Activated T-cell treated with anti-CD3 and anti-CD28 coated beads, Interleukin-2, amount 50 U/mL, for 24 hours (primary cell): ENCODE measurements at regions not wholly inside any gene's neighbourhood (a gene's known extent, or its start where the extent isn't known, plus 50 kb on each side); places are given as distances from the start of the nearest gene placed in this dataset.

Experiments used
- DNase-seq: peaks from one replicate; pipeline ENCODE4 v3.0.0-alpha.2; 2020
- H3K27ac Mint-ChIP-seq: 2 replicates; pipeline ENCODE4 v1.8.0; 2020; ENCODE audit warnings: mild to moderate bottlenecking, mixed read lengths
- H3K27me3 Mint-ChIP-seq: 2 replicates; pipeline ENCODE4 v1.8.0; 2020; ENCODE audit warnings: mixed read lengths
- H3K36me3 Mint-ChIP-seq: 2 replicates; pipeline ENCODE4 v1.8.0; 2020; ENCODE audit warnings: low read depth, mixed read lengths
- H3K4me1 Mint-ChIP-seq: 2 replicates; pipeline ENCODE4 v1.8.0; 2020; ENCODE audit warnings: low read depth, mixed read lengths
- H3K4me3 Mint-ChIP-seq: 2 replicates; pipeline ENCODE4 v1.8.0; 2020; ENCODE audit warnings: mild to moderate bottlenecking, moderate library complexity, mixed read lengths
- H3K9me3 Mint-ChIP-seq: 2 replicates; pipeline ENCODE4 v1.8.0; 2020; ENCODE audit warnings: mixed read lengths

- Mint-ChIP-seq H3K27me3 (no peaks in the 10 kb centered on the region), H3K4me1 (no peaks in the 10 kb centered on the region)
Observed at GRCh38 chr19:27657271-27658051, 1555.5 kb downstream of the UQCRFS1 start.

GRCh38 chr19:27654266-27654990 is 1558.5 kb downstream of the UQCRFS1 start:
- Mint-ChIP-seq H3K36me3 (no peaks in the 10 kb centered on the region), H3K4me3 (no peak overlapping the region), H3K27me3 (no peaks in the 10 kb centered on the region), H3K27ac (no peak overlapping the region), H3K4me1 (no peaks in the 10 kb centered on the region), H3K9me3 (peaks cover 61% of the 10 kb centered on the region)
- no peak for DNase-seq

More at GRCh38 chr19:27657271-27658051, 1555.5 kb downstream of the UQCRFS1 start:
- H3K4me3 Mint-ChIP-seq, result no peak overlapping the region
- no peak for DNase-seq
- peaks cover 54% of the 10 kb centered on the region for H3K9me3 Mint-ChIP-seq
- no peak overlapping the region for H3K27ac Mint-ChIP-seq
- no peaks in the 10 kb centered on the region for H3K36me3 Mint-ChIP-seq

- Mint-ChIP-seq H3K4me1 (no peaks in the 10 kb centered on the region), H3K9me3 (peaks cover 68% of the 10 kb centered on the region), H3K27ac (no peak overlapping the region), H3K4me3 (no peak overlapping the region), H3K36me3 (no peaks in the 10 kb centered on the region), H3K27me3 (no peaks in the 10 kb centered on the region)
- DNase-seq, result no peak
Observed at GRCh38 chr19:27652796-27653195, 1560.2 kb downstream of the UQCRFS1 start.

- Mint-ChIP-seq H3K9me3 (peaks cover 69% of the 10 kb centered on the region), H3K4me1 (no peaks in the 10 kb centered on the region), H3K4me3 (no peak overlapping the region), H3K36me3 (no peaks in the 10 kb centered on the region), H3K27ac (no peak overlapping the region), H3K27me3 (no peaks in the 10 kb centered on the region)
- DNase-seq, result no peak
Observed at GRCh38 chr19:27652281-27652680, 1560.7 kb downstream of the UQCRFS1 start.

- DNase-seq, result no peak
- Mint-ChIP-seq H3K27me3 (no peaks in the 10 kb centered on the region), H3K36me3 (no peaks in the 10 kb centered on the region), H3K4me1 (no peaks in the 10 kb centered on the region), H3K9me3 (peaks cover 43% of the 10 kb centered on the region), H3K27ac (no peak overlapping the region), H3K4me3 (no peak overlapping the region)
Observed at GRCh38 chr19:27647423-27647822, 1565.5 kb downstream of the UQCRFS1 start.

- peaks cover 2% of the 10 kb centered on the region for H3K36me3 Mint-ChIP-seq
- H3K27ac Mint-ChIP-seq, result no peak overlapping the region
- no peak overlapping the region for H3K4me3 Mint-ChIP-seq
- H3K4me1 Mint-ChIP-seq, result no peaks in the 10 kb centered on the region
- H3K9me3 Mint-ChIP-seq, result peaks cover 35% of the 10 kb centered on the region
- H3K27me3 Mint-ChIP-seq, result no peaks in the 10 kb centered on the region
- DNase-seq, result no peak
Observed at GRCh38 chr19:27635401-27635800, 1577.5 kb downstream of the UQCRFS1 start.

- peaks cover 23% of the 10 kb centered on the region for H3K36me3 Mint-ChIP-seq
- DNase-seq, result no peak
- no peak overlapping the region for H3K4me3 Mint-ChIP-seq
- peaks cover 58% of the 10 kb centered on the region for H3K9me3 Mint-ChIP-seq
- no peaks in the 10 kb centered on the region for H3K4me1 Mint-ChIP-seq
- no peak overlapping the region for H3K27ac Mint-ChIP-seq
- no peaks in the 10 kb centered on the region for H3K27me3 Mint-ChIP-seq
Observed at GRCh38 chr19:27618006-27618405, 1594.9 kb downstream of the UQCRFS1 start.

GRCh38 chr19:27580906-27581305 is 1632.0 kb downstream of the UQCRFS1 start:
- peaks cover 42% of the 10 kb centered on the region for H3K9me3 Mint-ChIP-seq

More at GRCh38 chr19:27580906-27581305, 1632.0 kb downstream of the UQCRFS1 start:
- Mint-ChIP-seq H3K4me3 (no peak overlapping the region), H3K27me3 (no peaks in the 10 kb centered on the region), H3K4me1 (no peaks in the 10 kb centered on the region), H3K36me3 (no peaks in the 10 kb centered on the region), H3K27ac (no peak overlapping the region)
- DNase-seq, result no peak
